DMS 273 treated with DMSO at 0.1 percent for 48 hours (cell line): ENCODE measurements at regions not wholly inside any gene's neighbourhood (a gene's known extent, or its start where the extent isn't known, plus 50 kb on each side); places are given as distances from the start of the nearest gene placed in this dataset.
"Not testable (repeated sequence)": the region's sequence is repeated elsewhere in the genome, so short reads cannot be mapped to it uniquely, and the experiment has no call there.

Experiments used
- DNase-seq: peaks from one replicate; lab custom pipeline; 2025; lab: John Stamatoyannopoulos, UW

GRCh38 chr10:123318516-123318915 lies 164.3 kb downstream of the BUB3 start:
- DNase-seq = no peak

GRCh38 chr10:123320091-123320490 lies 165.9 kb downstream of the BUB3 start:
- DNase-seq = no peak

- no peak for DNase-seq
Observed at GRCh38 chr10:123323884-123324283, 169.7 kb downstream of the BUB3 start.

- DNase-seq = no peak
Observed at GRCh38 chr10:123325663-123326190, 171.5 kb downstream of the BUB3 start.

GRCh38 chr10:123326674-123327073 lies 172.5 kb downstream of the BUB3 start:
- no peak for DNase-seq

- DNase-seq = no peak
Observed at GRCh38 chr10:123327450-123327849, 173.2 kb downstream of the BUB3 start.

- no peak for DNase-seq
Observed at GRCh38 chr10:123327896-123328295, 173.7 kb downstream of the BUB3 start.

GRCh38 chr10:123331438-123331837 lies 177.2 kb downstream of the BUB3 start:
- no peak for DNase-seq

GRCh38 chr10:123346581-123346980 lies 192.4 kb downstream of the BUB3 start:
- DNase-seq = no peak

- DNase-seq = no peak
Observed at GRCh38 chr10:123348691-123349572, 194.7 kb downstream of the BUB3 start.

GRCh38 chr10:123351715-123352114 lies 197.5 kb downstream of the BUB3 start:
- no peak for DNase-seq

GRCh38 chr10:123354521-123354920 lies 200.3 kb downstream of the BUB3 start:
- no peak for DNase-seq

GRCh38 chr10:123355748-123356481 lies 201.7 kb downstream of the BUB3 start:
- DNase-seq = no peak

GRCh38 chr10:123356799-123357198 lies 202.6 kb downstream of the BUB3 start:
- DNase-seq = no peak

- DNase-seq = no peak
Observed at GRCh38 chr10:123357421-123357930, 203.3 kb downstream of the BUB3 start.

- DNase-seq = no peak
Observed at GRCh38 chr10:123359539-123359938, 205.3 kb downstream of the BUB3 start.

GRCh38 chr10:123361832-123362231 lies 207.6 kb downstream of the BUB3 start:
- DNase-seq = no peak

GRCh38 chr10:123367195-123367594 lies 213.0 kb downstream of the BUB3 start:
- no peak for DNase-seq

GRCh38 chr10:123371626-123372025 lies 217.4 kb downstream of the BUB3 start:
- DNase-seq = not testable (repeated sequence)

GRCh38 chr10:123373591-123373990 lies 219.4 kb downstream of the BUB3 start:
- no peak for DNase-seq

- DNase-seq = no peak
Observed at GRCh38 chr10:123375097-123375496, 220.9 kb downstream of the BUB3 start.

GRCh38 chr10:123375738-123376137 lies 221.5 kb downstream of the BUB3 start:
- DNase-seq = no peak

GRCh38 chr10:123377883-123378282 lies 223.7 kb downstream of the BUB3 start:
- DNase-seq = no peak
